Upper lobe of left lung (tissue), 4 donors: ENCODE measurements at regions not wholly inside any gene's neighbourhood (a gene's known extent, or its start where the extent isn't known, plus 50 kb on each side); places are given as distances from the start of the nearest gene placed in this dataset.

Experiments used
- CTCF ChIP-seq, 6 experiments: fragments of 450-650 bp in 4 of 6; fragments of 200-600 bp in 2 of 6; sonication (generic) in 2 of 6; IDR thresholded peaks; one replicate each; pipeline ENCODE4 v1.5.1; 2016 to 2019; ENCODE audit warnings: antibody characterized with exemption in 6 of 6
- POLR2A ChIP-seq, 4 donors: fragments of 450-650 bp; IDR thresholded peaks; one replicate each; pipeline ENCODE4 v1.5.1; 2016 to 2017; ENCODE audit warnings: antibody characterized with exemption in 4 of 4, mild to moderate bottlenecking in 2 of 4
- POLR2AphosphoS5 ChIP-seq, 2 donors: sonication (generic); formaldehyde crosslinking; IDR thresholded peaks; one replicate each; pipeline ENCODE4 v1.5.1; 2017; ENCODE audit warnings: antibody characterized with exemption in 2 of 2

- TF ChIP-seq CTCF (IDR thresholded peaks at IDR 0.05) (no peak), POLR2AphosphoS5 (IDR thresholded peaks at IDR 0.05) (no peak), POLR2A (IDR thresholded peaks at IDR 0.05) (no peak)
Measured at GRCh38 chr12:58106195-58106594, 164.8 kb downstream of the ATP23 start.
